ENCODE measurements at regions not wholly inside any gene's neighbourhood (a gene's known extent, or its start where the extent isn't known, plus 50 kb on each side); places are given as distances from the start of the nearest gene placed in this dataset.

GRCh38 chr14:56004786-56005185, 113.4 kb upstream of the PELI2 start:
- TF ChIP-seq CTCF (conservative IDR thresholded peaks at IDR 0.05; ENCODE audit: low read depth, low read length) = no peak
- TF ChIP-seq EZH2 (IDR thresholded peaks at IDR 0.05; ENCODE audit: borderline replicate concordance, low read depth, low read length, poor library complexity, severe bottlenecking) = no peak
